ENCODE measurements at regions not wholly inside any gene's neighbourhood (a gene's known extent, or its start where the extent isn't known, plus 50 kb on each side); places are given as distances from the start of the nearest gene placed in this dataset.
"Not testable (repeated sequence)": the region's sequence is repeated elsewhere in the genome, so short reads cannot be mapped to it uniquely, and the experiment has no call there.

GRCh38 chr7:51393003-51393402 is 76.4 kb upstream of the COBL start:
- TF ChIP-seq, protein P1, sequence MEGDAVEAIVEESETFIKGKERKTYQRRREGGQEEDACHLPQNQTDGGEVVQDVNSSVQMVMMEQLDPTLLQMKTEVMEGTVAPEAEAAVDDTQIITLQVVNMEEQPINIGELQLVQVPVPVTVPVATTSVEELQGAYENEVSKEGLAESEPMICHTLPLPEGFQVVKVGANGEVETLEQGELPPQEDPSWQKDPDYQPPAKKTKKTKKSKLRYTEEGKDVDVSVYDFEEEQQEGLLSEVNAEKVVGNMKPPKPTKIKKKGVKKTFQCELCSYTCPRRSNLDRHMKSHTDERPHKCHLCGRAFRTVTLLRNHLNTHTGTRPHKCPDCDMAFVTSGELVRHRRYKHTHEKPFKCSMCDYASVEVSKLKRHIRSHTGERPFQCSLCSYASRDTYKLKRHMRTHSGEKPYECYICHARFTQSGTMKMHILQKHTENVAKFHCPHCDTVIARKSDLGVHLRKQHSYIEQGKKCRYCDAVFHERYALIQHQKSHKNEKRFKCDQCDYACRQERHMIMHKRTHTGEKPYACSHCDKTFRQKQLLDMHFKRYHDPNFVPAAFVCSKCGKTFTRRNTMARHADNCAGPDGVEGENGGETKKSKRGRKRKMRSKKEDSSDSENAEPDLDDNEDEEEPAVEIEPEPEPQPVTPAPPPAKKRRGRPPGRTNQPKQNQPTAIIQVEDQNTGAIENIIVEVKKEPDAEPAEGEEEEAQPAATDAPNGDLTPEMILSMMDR (IDR thresholded peaks at IDR 0.05): not testable (repeated sequence)
- TF ChIP-seq POLR2A, EP300 (IDR thresholded peaks at IDR 0.05): not testable (repeated sequence)
